ENCODE measurements at regions not wholly inside any gene's neighbourhood (a gene's known extent, or its start where the extent isn't known, plus 50 kb on each side); places are given as distances from the start of the nearest gene placed in this dataset.
A peak's percentile ranks its signal among the peaks of the same experiment; 100 is the strongest.

DNA sequence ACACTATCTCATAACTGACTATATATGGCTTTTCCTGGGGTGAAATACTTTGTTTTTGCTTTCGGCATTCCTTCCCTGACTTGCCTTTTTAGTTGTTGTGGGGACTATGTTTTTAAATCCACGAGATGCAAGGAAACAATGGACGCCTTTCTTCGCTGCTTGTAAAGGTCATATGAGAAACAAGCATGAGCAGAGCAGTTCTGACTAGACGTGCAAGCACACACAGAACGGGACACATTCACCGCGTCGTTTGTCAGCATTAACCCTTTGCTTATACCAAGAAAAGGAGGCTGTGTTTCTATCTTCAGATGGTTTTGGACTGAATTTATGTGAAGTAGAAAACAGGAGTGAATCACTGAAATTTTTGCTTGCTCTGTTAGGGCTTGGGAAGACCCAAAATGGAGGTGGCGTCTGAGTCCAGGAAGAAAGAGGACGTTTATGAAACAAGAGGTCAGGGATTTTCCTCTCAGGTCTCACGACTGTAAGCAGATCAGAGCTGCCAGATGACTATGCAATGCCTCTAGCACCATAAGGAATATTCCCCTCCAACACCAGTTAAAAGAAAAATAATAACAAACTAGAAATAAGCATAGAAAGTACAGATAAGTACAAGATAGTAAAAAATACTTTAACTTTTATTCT lies 358.9 kb downstream of the DLEU7 start:
- Histone ChIP-seq H3K27ac (ENCODE audit: extremely low read depth, low read depth, low read length) (no peak overlapping the region), H3K4me3 (ENCODE audit: low read depth, low read length) (no peak overlapping the region), H3K9me3 (ENCODE audit: control insufficient read depth, insufficient read depth, low read depth, low read length) (no peaks in the 10 kb centered on the region), H3K4me1 (ENCODE audit: control insufficient read depth, insufficient read depth, low read length) (peaks cover 10% of the 10 kb centered on the region), H3K36me3 (ENCODE audit: control insufficient read depth in 2 of 2, insufficient read depth in 1 of 2, low read length in 2 of 2) (no peaks in the 10 kb centered on the region)
- TF ChIP-seq ZBTB48 (tag by site-specific recombination; IDR thresholded peaks at IDR 0.05) (no peak), YY1 (tag by site-specific recombination; IDR thresholded peaks at IDR 0.05) (no peak), ZNF48 (tag by site-specific recombination; IDR thresholded peaks at IDR 0.05) (no peak), ZBTB17 (tag by site-specific recombination; IDR thresholded peaks at IDR 0.05) (no peak), ZNF677 (tag by site-specific recombination; IDR thresholded peaks at IDR 0.05) (no peak), ZNF561 (tag by site-specific recombination; IDR thresholded peaks at IDR 0.05; ENCODE audit: borderline replicate concordance) (no peak), ZNF138 (tag by site-specific recombination; IDR thresholded peaks at IDR 0.05; ENCODE audit: borderline replicate concordance) (no peak), ZNF571 (tag by site-specific recombination; IDR thresholded peaks at IDR 0.05) (no peak), ZBTB20 (tag by site-specific recombination; IDR thresholded peaks at IDR 0.05) (no peak), ZNF610 (tag by site-specific recombination; IDR thresholded peaks at IDR 0.05; ENCODE audit: borderline replicate concordance) (no peak), ZNF830 (tag by site-specific recombination; IDR thresholded peaks at IDR 0.05; ENCODE audit: low read depth) (no peak), ZNF311 (tag by site-specific recombination; IDR thresholded peaks at IDR 0.05; ENCODE audit: borderline replicate concordance) (no peak), ZNF202 (tag by site-specific recombination; IDR thresholded peaks at IDR 0.05; ENCODE audit: borderline replicate concordance) (no peak), ZNF629 (tag by site-specific recombination; IDR thresholded peaks at IDR 0.05) (no peak)
- TF ChIP-seq, protein P1, sequence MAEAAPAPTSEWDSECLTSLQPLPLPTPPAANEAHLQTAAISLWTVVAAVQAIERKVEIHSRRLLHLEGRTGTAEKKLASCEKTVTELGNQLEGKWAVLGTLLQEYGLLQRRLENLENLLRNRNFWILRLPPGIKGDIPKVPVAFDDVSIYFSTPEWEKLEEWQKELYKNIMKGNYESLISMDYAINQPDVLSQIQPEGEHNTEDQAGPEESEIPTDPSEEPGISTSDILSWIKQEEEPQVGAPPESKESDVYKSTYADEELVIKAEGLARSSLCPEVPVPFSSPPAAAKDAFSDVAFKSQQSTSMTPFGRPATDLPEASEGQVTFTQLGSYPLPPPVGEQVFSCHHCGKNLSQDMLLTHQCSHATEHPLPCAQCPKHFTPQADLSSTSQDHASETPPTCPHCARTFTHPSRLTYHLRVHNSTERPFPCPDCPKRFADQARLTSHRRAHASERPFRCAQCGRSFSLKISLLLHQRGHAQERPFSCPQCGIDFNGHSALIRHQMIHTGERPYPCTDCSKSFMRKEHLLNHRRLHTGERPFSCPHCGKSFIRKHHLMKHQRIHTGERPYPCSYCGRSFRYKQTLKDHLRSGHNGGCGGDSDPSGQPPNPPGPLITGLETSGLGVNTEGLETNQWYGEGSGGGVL (tag by site-specific recombination; IDR thresholded peaks at IDR 0.05): no peak
- POLR2A ChIA-PET: no interaction called here
- CTCF ChIA-PET: no interaction called here

DNA sequence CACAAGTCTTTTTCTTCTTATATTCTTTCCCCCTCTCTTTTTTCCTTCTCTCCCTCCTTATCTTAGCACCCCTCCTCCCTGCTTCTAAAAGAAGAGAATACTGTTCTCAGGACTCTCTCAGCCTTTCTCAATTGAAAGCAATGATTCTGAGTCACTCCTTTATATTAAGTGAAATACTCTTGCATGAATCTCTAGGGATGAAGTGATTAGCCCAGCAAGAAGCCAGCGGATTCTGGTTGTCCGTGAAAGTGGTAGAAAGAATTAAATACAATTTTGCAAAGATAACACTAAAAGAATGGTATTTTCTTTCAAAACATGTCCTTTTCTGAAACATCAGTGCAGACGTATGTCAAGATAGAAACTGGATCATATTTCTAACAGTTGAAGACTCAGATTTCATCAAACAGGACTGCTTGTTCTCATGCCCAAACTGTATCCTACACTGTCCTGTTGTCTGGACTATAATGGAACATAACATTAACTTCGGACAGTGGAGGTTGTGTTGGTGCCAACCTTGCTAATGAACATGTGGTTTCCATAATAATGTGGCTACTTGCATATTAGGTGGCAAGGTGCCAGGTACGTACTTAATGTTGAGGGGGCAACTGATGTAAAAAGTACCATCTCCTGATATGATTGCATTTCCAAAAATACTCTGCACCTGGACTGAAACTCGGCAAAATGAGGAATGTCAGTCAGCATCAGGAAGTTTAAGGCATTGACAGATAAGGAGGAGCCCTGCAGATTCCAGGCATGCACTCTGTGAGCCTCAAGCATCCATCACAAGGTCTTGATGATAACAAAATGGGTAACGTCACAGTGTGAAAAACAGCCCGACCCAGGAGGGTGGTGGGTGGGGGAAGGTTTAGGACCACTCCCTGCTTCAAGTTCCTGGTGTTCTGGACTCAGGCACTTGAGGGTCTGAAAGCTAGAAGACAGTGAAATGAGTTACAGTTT lies 357.2 kb downstream of the DLEU7 start:
- no peak overlapping the region for H3K4me3 ChIP-seq (ENCODE audit: low read depth, low read length)
- H3K9me3 ChIP-seq (ENCODE audit: control insufficient read depth, insufficient read depth, low read depth, low read length): no peaks in the 10 kb centered on the region
- H3K27ac ChIP-seq (ENCODE audit: extremely low read depth, low read depth, low read length): no peak overlapping the region
- ChIA-PET CTCF (interaction anchor here (0.6 kb wide), 1 partner anchor 236 kb away, joined by 3 read pairs; no protein-coding TSS in a partner anchor), POLR2A (no interaction called here)
- no peaks in the 10 kb centered on the region for H3K36me3 ChIP-seq (ENCODE audit: control insufficient read depth in 2 of 2, insufficient read depth in 1 of 2, low read length in 2 of 2)
- TF ChIP-seq ZNF10 (tag by site-specific recombination; IDR thresholded peaks at IDR 0.05) (0 out of 2 replicates have a peak, but pooled peaks have one; percentile 38), PRDM1 (tag by site-specific recombination; IDR thresholded peaks at IDR 0.05) (0 out of 2 replicates have a peak, but pooled peaks have one; percentile 61), ZFP3 (tag by site-specific recombination; IDR thresholded peaks at IDR 0.05; ENCODE audit: low read depth) (no peak), ZBTB17 (tag by site-specific recombination; IDR thresholded peaks at IDR 0.05) (peak; percentile 37; the same call in 1 of the 2 replicates), FEZF1 (tag by site-specific recombination; IDR thresholded peaks at IDR 0.05) (0 out of 2 replicates have a peak, but pooled peaks have one; percentile 6), ZFP69B (tag by site-specific recombination; IDR thresholded peaks at IDR 0.05) (0 out of 2 replicates have a peak, but pooled peaks have one; percentile 17), ZNF585B (tag by site-specific recombination; IDR thresholded peaks at IDR 0.05) (0 out of 2 replicates have a peak, but pooled peaks have one; percentile 5), ZNF600 (tag by site-specific recombination; IDR thresholded peaks at IDR 0.05) (peak; percentile 55; the same call in 1 of the 2 replicates)
- TF ChIP-seq, protein P2, sequence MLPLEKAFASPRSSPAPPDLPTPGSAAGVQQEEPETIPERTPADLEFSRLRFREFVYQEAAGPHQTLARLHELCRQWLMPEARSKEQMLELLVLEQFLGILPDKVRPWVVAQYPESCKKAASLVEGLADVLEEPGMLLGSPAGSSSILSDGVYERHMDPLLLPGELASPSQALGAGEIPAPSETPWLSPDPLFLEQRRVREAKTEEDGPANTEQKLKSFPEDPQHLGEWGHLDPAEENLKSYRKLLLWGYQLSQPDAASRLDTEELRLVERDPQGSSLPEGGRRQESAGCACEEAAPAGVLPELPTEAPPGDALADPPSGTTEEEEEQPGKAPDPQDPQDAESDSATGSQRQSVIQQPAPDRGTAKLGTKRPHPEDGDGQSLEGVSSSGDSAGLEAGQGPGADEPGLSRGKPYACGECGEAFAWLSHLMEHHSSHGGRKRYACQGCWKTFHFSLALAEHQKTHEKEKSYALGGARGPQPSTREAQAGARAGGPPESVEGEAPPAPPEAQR (tag by site-specific recombination; IDR thresholded peaks at IDR 0.05): no peak
- TF ChIP-seq, protein P3, sequence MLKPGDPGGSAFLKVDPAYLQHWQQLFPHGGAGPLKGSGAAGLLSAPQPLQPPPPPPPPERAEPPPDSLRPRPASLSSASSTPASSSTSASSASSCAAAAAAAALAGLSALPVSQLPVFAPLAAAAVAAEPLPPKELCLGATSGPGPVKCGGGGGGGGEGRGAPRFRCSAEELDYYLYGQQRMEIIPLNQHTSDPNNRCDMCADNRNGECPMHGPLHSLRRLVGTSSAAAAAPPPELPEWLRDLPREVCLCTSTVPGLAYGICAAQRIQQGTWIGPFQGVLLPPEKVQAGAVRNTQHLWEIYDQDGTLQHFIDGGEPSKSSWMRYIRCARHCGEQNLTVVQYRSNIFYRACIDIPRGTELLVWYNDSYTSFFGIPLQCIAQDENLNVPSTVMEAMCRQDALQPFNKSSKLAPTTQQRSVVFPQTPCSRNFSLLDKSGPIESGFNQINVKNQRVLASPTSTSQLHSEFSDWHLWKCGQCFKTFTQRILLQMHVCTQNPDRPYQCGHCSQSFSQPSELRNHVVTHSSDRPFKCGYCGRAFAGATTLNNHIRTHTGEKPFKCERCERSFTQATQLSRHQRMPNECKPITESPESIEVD (tag by site-specific recombination; IDR thresholded peaks at IDR 0.05): peak; percentile 82
- H3K4me1 ChIP-seq (ENCODE audit: control insufficient read depth, insufficient read depth, low read length): peaks cover 10% of the 10 kb centered on the region

All from HEK293 (cell line).